Right lobe of liver (tissue), 4 donors: ENCODE measurements at regions not wholly inside any gene's neighbourhood (a gene's known extent, or its start where the extent isn't known, plus 50 kb on each side); places are given as distances from the start of the nearest gene placed in this dataset.

Source experiments
- CTCF ChIP-seq, 4 donors: fragments of 200-600 bp in 3 of 4; fragments of 450-650 bp in 1 of 4; IDR thresholded peaks; one replicate each; pipeline versions ENCODE4 v1.5.1 to v1.8.0; 2016 to 2022; ENCODE audit warnings: antibody characterized with exemption in 4 of 4, mild to moderate bottlenecking in 2 of 4
- POLR2A ChIP-seq: fragments of 450-650 bp; IDR thresholded peaks from one replicate; pipeline ENCODE4 v1.6.1; 2017; ENCODE audit warnings: antibody characterized with exemption, mild to moderate bottlenecking
- donor health status: DM: no; HTN: no; CAD: no.
- donor health status: DM: no; HTN: no; CAD: no.
- donor health status: DM: no; HTN: yes; CAD: no.

- TF ChIP-seq CTCF (IDR thresholded peaks at IDR 0.05) (no peak), POLR2A (no peak)
Observed at GRCh38 chr4:41346306-41347061, 89.8 kb downstream of the UCHL1 start.
